NCI-H146 treated with DMSO at 0.1 percent for 48 hours (cell line): ENCODE measurements at regions not wholly inside any gene's neighbourhood (a gene's known extent, or its start where the extent isn't known, plus 50 kb on each side); places are given as distances from the start of the nearest gene placed in this dataset.

Experiments used
- DNase-seq: peaks from one replicate; lab custom pipeline; 2025; ENCODE audit not compliant: unreplicated experiment; lab: John Stamatoyannopoulos, UW

- DNase-seq: no peak
Observed at GRCh38 chr5:2220741-2221140, 338.0 kb upstream of the IRX4 start.

- no peak for DNase-seq
Observed at GRCh38 chr5:2219149-2219776, 336.5 kb upstream of the IRX4 start.

- DNase-seq: no peak
Observed at GRCh38 chr5:2217219-2217618, 334.5 kb upstream of the IRX4 start.

GRCh38 chr5:2214910-2215590 is 332.3 kb upstream of the IRX4 start:
- DNase-seq: no peak

GRCh38 chr5:2213121-2213730 is 330.5 kb upstream of the IRX4 start:
- DNase-seq: no peak

- DNase-seq: no peak
Observed at GRCh38 chr5:2212481-2212880, 329.8 kb upstream of the IRX4 start.

GRCh38 chr5:2208239-2208544 is 325.5 kb upstream of the IRX4 start:
- DNase-seq: no peak

- DNase-seq: no peak
Observed at GRCh38 chr5:2207416-2208238, 324.9 kb upstream of the IRX4 start.

- no peak for DNase-seq
Observed at GRCh38 chr5:2207109-2207399, 324.3 kb upstream of the IRX4 start.

GRCh38 chr5:2206293-2207108 is 323.8 kb upstream of the IRX4 start:
- DNase-seq: no peak

- DNase-seq: no peak
Observed at GRCh38 chr5:2205596-2206226, 323.0 kb upstream of the IRX4 start.

GRCh38 chr5:2205185-2205585 is 322.5 kb upstream of the IRX4 start:
- DNase-seq: no peak

GRCh38 chr5:2204366-2205184 is 321.9 kb upstream of the IRX4 start:
- DNase-seq: no peak

GRCh38 chr5:2203774-2204173 is 321.0 kb upstream of the IRX4 start:
- no peak for DNase-seq

GRCh38 chr5:2201832-2202231 is 319.1 kb upstream of the IRX4 start:
- no peak for DNase-seq

- DNase-seq: no peak
Observed at GRCh38 chr5:2201421-2201820, 318.7 kb upstream of the IRX4 start.

GRCh38 chr5:2201011-2201410 is 318.3 kb upstream of the IRX4 start:
- no peak for DNase-seq

GRCh38 chr5:2200261-2200950 is 317.7 kb upstream of the IRX4 start:
- DNase-seq: no peak

- no peak for DNase-seq
Observed at GRCh38 chr5:2199697-2200096, 317.0 kb upstream of the IRX4 start.
